Ovary (tissue), 3 donors: ENCODE measurements at regions not wholly inside any gene's neighbourhood (a gene's known extent, or its start where the extent isn't known, plus 50 kb on each side); places are given as distances from the start of the nearest gene placed in this dataset.

ENCODE experiments used
- CTCF ChIP-seq, 3 donors: fragments of 450-650 bp in 2 of 3; fragments of 200-600 bp in 1 of 3; IDR thresholded peaks; one replicate each; pipeline versions ENCODE4 v1.5.1 to v1.8.0; 2016 to 2022; ENCODE audit warnings: antibody characterized with exemption in 3 of 3, mild to moderate bottlenecking in 1 of 3
- EP300 ChIP-seq: sonication (generic); formaldehyde crosslinking; IDR thresholded peaks from one replicate; pipeline ENCODE4 v1.6.1; 2017; ENCODE audit warnings: antibody characterized with exemption
- POLR2A ChIP-seq: fragments of 450-650 bp; IDR thresholded peaks from one replicate; pipeline ENCODE4 v1.6.1; 2017; ENCODE audit warnings: antibody characterized with exemption, mild to moderate bottlenecking, moderate library complexity
- donor health status: DM: no; HTN: no; CAD: no.

GRCh38 chr6:41423002-41423401 lies 87.6 kb downstream of the NCR2 start:
- TF ChIP-seq EP300 = no peak
- no peak for TF ChIP-seq CTCF (IDR thresholded peaks at IDR 0.05)
- TF ChIP-seq POLR2A = no peak
